Fibroblast of lung (primary cell): ENCODE measurements at regions not wholly inside any gene's neighbourhood (a gene's known extent, or its start where the extent isn't known, plus 50 kb on each side); places are given as distances from the start of the nearest gene placed in this dataset.

Experiments
- DNase-seq, 2 donors: peaks; one replicate each; pipeline versions ENCODE4 v3.0.0 to v3.0.0-alpha.2; 2010; ENCODE audit warnings: low read depth in 2 of 2
- H2AFZ ChIP-seq: 2 replicates; pipeline ENCODE4 v1.5.1; 2012; ENCODE audit warnings: low read length, control low read depth, inconsistent platforms
- H3K27ac ChIP-seq: 2 replicates; pipeline ENCODE4 v1.5.1; 2011; ENCODE audit warnings: low read length, control low read depth; ENCODE audit not compliant: insufficient read depth
- H3K27me3 ChIP-seq: 2 replicates; pipeline ENCODE4 v1.5.1; 2011; ENCODE audit warnings: mild to moderate bottlenecking, low read length; ENCODE audit not compliant: control insufficient read depth, insufficient read depth
- H3K36me3 ChIP-seq: 2 replicates; pipeline ENCODE4 v1.5.1; 2011; ENCODE audit warnings: low read length; ENCODE audit not compliant: control insufficient read depth, insufficient read depth
- H3K4me1 ChIP-seq: 2 replicates; pipeline ENCODE4 v1.5.1; 2011; ENCODE audit warnings: low read length; ENCODE audit not compliant: control insufficient read depth, insufficient read depth; ENCODE audit errors: extremely low read depth
- H3K4me2 ChIP-seq: 2 replicates; pipeline ENCODE4 v1.5.1; 2011; ENCODE audit warnings: low read length, control low read depth; ENCODE audit not compliant: insufficient read depth; ENCODE audit errors: extremely low read depth
- H3K4me3 ChIP-seq, 4 experiments: fragments of 200-600 bp in 1 of 4; sonication (generic) in 1 of 4; replicated peaks in 1 of 4; 2 replicates each; pipeline ENCODE4 v1.5.1; 2011 to 2016; ENCODE audit warnings: low read length in 4 of 4, low read depth in 3 of 4, mild to moderate bottlenecking in 3 of 4, control low read depth in 2 of 4, inconsistent platforms in 1 of 4, mixed read lengths in 1 of 4; ENCODE audit not compliant: insufficient read depth in 1 of 4; ENCODE audit errors: control extremely low read depth in 1 of 4
- H3K79me2 ChIP-seq: 2 replicates; pipeline ENCODE4 v1.5.1; 2012; ENCODE audit warnings: mild to moderate bottlenecking, low read length, inconsistent platforms; ENCODE audit not compliant: control insufficient read depth, insufficient read depth
- H3K9ac ChIP-seq: 2 replicates; pipeline ENCODE4 v1.5.1; 2011; ENCODE audit warnings: mild to moderate bottlenecking, low read length, control low read depth; ENCODE audit not compliant: insufficient read depth
- H3K9me3 ChIP-seq: 2 replicates; pipeline ENCODE4 v1.5.1; 2012; ENCODE audit warnings: low read depth, low read length; ENCODE audit not compliant: control insufficient read depth, insufficient read depth
- H4K20me1 ChIP-seq: 2 replicates; pipeline ENCODE4 v1.5.1; 2011; ENCODE audit warnings: low read length; ENCODE audit not compliant: control insufficient read depth, insufficient read depth; ENCODE audit errors: extremely low read depth
- CTCF ChIP-seq, 2 donors: IDR thresholded peaks in 1 of 2; conservative IDR thresholded peaks in 1 of 2; 1 replicate in 1 of 2; 2 replicates in 1 of 2; pipeline ENCODE4 v1.5.1; 2011 to 2012; ENCODE audit warnings: low read length in 2 of 2, control low read depth in 1 of 2, inconsistent platforms in 1 of 2, low read depth in 1 of 2, mild to moderate bottlenecking in 1 of 2
- EZH2 ChIP-seq: IDR thresholded peaks from 2 replicates; pipeline ENCODE4 v1.5.1; 2012; ENCODE audit warnings: low read length, control low read depth, mild to moderate bottlenecking; ENCODE audit errors: missing control alignments

- Histone ChIP-seq H3K27ac (no peak overlapping the region), H3K4me3 (no peak overlapping the region), H4K20me1 (no peaks in the 10 kb centered on the region), H3K4me2 (no peak overlapping the region), H2AFZ (no peak overlapping the region), H3K4me1 (no peaks in the 10 kb centered on the region), H3K27me3 (no peaks in the 10 kb centered on the region), H3K9me3 (no peaks in the 10 kb centered on the region), H3K9ac (no peak overlapping the region), H3K79me2 (no peaks in the 10 kb centered on the region), H3K36me3 (no peaks in the 10 kb centered on the region)
- DNase-seq, result no peak
- no peak for TF ChIP-seq EZH2
- no peak for TF ChIP-seq CTCF (conservative IDR thresholded peaks at IDR 0.05 in 1 of 2, IDR thresholded peaks at IDR 0.05 in 1 of 2; ENCODE audit: low read depth in 1 of 2, low read length in 2 of 2)
Observed at GRCh38 chr11:112828421-112828820, 132.8 kb upstream of the NCAM1 start.

- no peaks in the 10 kb centered on the region for H4K20me1 ChIP-seq
- no peaks in the 10 kb centered on the region for H3K79me2 ChIP-seq
- H3K9ac ChIP-seq, result no peak overlapping the region
- no peaks in the 10 kb centered on the region for H3K9me3 ChIP-seq
- H3K36me3 ChIP-seq, result no peaks in the 10 kb centered on the region
- no peaks in the 10 kb centered on the region for H3K27me3 ChIP-seq
- DNase-seq, result no peak
- no peaks in the 10 kb centered on the region for H3K4me1 ChIP-seq
- H3K4me2 ChIP-seq, result no peak overlapping the region
- no peak overlapping the region for H3K4me3 ChIP-seq
- no peak overlapping the region for H3K27ac ChIP-seq
- no peak overlapping the region for H2AFZ ChIP-seq
- TF ChIP-seq CTCF (conservative IDR thresholded peaks at IDR 0.05 in 1 of 2, IDR thresholded peaks at IDR 0.05 in 1 of 2; ENCODE audit: low read depth in 1 of 2, low read length in 2 of 2) (no peak), EZH2 (no peak)
Observed at GRCh38 chr11:112829971-112830654, 131.1 kb upstream of the NCAM1 start.

GRCh38 chr11:112831041-112831440, 130.2 kb upstream of the NCAM1 start:
- H4K20me1 ChIP-seq, result no peaks in the 10 kb centered on the region
- H3K79me2 ChIP-seq, result no peaks in the 10 kb centered on the region
- H3K4me1 ChIP-seq, result no peaks in the 10 kb centered on the region
- H3K9me3 ChIP-seq, result no peaks in the 10 kb centered on the region
- H2AFZ ChIP-seq, result no peak overlapping the region
- TF ChIP-seq CTCF (conservative IDR thresholded peaks at IDR 0.05 in 1 of 2, IDR thresholded peaks at IDR 0.05 in 1 of 2; ENCODE audit: low read depth in 1 of 2, low read length in 2 of 2) (no peak), EZH2 (no peak)
- H3K27me3 ChIP-seq, result no peaks in the 10 kb centered on the region
- no peak overlapping the region for H3K27ac ChIP-seq
- no peak overlapping the region for H3K4me3 ChIP-seq
- H3K4me2 ChIP-seq, result no peak overlapping the region
- no peaks in the 10 kb centered on the region for H3K36me3 ChIP-seq
- H3K9ac ChIP-seq, result no peak overlapping the region
- DNase-seq, result no peak
